Renal cortex interstitium (tissue), 11 donors: ENCODE measurements at regions not wholly inside any gene's neighbourhood (a gene's known extent, or its start where the extent isn't known, plus 50 kb on each side); places are given as distances from the start of the nearest gene placed in this dataset.

ENCODE experiments used
- DNase-seq, 11 donors: peaks; one replicate each; pipeline ENCODE4 v3.0.0-alpha.2; 2013; ENCODE audit warnings: low read depth in 9 of 11, low spot score in 4 of 11; ENCODE audit errors: extremely low read depth in 1 of 11

- no peak for DNase-seq
Measured at GRCh38 chr2:16330982-16331381, 334.7 kb downstream of the CYRIA start.

GRCh38 chr2:16330571-16330970 is 335.1 kb downstream of the CYRIA start:
- DNase-seq, result peak in 7 of 11 donors; percentile 44 to 76 (median 58)

DNA sequence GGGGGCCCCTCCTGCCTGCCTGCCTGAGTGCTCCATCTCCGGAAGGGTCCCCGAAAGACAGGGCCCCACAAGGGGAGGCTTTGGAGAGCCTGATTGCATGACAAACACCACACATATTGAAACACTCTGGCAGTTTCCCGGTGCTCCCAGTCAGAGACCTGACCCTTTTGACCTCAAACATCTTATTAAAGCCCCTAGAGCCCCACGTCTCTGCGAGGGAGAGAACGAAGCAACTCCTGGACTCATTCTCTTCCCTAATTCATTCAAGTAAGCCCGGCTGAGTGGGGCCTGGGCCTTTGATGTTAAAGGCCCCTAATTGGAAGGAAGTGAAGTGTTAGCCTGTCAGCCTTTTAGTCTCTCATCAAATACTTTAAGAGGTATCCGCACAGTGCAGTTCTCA is 335.6 kb downstream of the CYRIA start:
- DNase-seq, result no peak

DNA sequence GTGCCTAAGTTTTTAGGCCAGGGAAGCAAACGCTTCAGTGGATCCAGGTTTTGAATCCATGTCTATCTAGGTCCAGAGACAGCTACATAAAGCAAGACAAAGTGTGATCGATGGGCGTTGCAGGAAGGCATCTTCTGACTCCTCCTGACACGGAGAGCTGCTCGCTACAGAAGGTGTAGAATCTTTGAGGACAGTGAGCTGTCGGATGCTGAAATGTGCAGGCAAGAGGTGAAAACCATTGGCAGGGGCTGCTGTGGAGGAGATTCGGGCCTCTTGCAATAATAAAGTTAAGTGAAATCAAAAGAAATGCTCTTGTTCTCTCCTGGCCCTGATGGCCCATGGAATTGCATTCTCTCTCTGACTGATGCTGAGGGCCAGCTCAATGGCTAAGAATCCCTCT is 336.2 kb downstream of the CYRIA start:
- DNase-seq, result no peak

- no peak for DNase-seq
Measured at GRCh38 chr2:16328521-16329190, 337.0 kb downstream of the CYRIA start.

DNA sequence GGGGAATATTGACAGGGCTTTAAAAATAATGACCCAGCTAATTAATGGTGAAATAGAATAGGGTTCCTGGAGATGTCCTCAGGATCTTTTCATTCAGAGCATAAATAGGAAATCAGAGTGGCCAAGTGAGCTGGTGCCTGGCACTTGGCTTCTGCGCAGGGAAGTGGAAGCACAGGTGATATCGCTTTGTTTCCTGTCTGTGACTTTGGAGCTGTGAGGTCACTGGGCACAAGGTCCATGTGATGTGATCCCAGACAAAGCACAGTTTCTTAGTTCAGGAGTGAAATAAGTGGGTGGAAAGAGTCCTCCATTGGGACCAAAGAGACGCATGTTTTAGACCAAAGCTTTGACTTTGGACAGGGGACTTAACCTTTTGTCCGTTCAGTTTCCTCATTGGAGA is 338.3 kb downstream of the CYRIA start:
- DNase-seq, result no peak

GRCh38 chr2:16326711-16327300 is 338.8 kb downstream of the CYRIA start:
- no peak for DNase-seq

- DNase-seq, result no peak
Measured at GRCh38 chr2:16325976-16326510, 339.6 kb downstream of the CYRIA start.

- DNase-seq, result no peak
Measured at GRCh38 chr2:16325016-16325975, 340.3 kb downstream of the CYRIA start.

GRCh38 chr2:16324544-16324937 is 341.1 kb downstream of the CYRIA start:
- no peak for DNase-seq

DNA sequence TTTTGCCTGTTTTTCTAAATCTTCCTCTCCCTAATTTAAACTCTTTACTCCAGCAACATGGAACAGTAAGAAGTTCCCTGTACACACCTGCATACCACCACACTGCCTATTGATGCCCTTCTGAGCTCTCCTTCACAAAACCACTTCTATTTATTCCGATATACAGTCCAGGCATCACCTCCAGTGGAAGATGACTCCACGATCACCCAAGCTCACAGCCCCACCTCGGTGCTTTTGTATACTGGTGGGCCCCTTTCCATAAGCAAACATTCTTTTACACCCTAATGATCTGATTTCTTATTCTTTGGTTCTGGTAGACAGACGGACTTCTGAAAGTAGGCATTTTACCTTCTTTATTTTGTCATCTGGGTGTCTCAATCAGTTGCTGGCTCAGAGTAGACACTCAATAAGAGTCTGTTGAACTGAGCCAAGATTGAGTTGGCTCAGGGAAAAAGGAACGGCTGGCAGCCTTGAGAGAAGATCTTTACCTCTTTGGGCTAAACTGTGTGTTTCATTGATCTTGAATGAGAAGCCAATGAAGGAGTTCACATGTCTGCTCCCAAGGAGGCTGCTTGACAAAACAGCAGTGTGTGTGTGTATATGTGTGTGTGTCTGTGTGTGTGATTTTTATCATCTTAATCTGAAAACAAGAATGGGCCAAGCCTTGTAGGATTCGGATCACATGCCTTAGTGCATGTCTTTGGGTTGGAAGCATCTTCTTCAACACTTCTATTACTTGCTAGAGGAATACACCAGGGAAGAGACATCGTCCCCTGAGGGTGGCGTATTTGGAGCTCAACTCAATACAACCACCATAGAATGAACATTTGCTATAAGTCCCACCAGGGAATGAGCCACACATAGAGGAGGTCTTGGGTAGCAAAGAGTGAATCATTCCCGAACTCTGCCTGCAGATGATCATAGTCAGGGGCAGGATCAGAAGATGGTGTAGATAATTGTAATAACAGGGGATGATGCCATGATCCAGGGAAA is 341.8 kb downstream of the CYRIA start:
- DNase-seq, result no peak

GRCh38 chr2:16323126-16323520 is 342.5 kb downstream of the CYRIA start:
- no peak for DNase-seq

DNA sequence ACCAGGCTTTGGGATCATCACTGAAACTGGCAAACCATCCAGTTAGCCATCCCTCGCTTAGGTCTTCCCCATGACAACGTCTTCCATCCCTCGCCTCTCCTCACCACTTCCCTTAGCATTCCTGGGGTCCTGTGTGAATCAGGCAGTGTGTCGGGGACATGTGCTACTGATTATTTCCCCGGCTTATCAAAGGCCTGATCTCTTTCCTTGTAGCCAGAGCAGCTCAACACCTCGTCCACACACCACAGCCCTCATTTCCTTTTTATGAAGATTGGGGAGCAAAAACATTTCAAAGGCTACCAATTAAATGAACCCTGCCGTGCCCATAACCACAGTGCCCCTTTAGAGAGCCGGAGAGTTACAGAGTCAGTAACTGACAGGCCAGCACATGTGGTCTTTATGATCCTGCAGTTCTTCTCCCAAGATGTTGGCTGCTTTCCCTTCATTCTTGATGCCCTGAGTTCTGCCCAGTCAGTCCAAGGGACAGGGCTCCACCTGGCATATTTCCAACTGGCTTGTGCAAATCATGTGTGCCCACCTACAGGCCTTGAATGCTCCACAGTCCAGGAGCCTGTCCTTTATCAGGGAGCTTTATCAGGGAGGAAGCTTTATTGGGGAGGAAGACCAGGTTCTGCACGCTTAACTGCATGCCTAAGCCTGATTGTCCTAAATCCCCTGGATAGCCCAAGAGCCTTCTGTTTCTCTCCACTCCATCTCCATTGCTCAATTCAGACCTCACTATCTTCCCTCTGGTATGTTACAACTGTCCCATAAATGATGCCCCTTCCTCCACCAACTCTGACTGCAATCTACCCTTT is 343.1 kb downstream of the CYRIA start:
- no peak for DNase-seq

DNA sequence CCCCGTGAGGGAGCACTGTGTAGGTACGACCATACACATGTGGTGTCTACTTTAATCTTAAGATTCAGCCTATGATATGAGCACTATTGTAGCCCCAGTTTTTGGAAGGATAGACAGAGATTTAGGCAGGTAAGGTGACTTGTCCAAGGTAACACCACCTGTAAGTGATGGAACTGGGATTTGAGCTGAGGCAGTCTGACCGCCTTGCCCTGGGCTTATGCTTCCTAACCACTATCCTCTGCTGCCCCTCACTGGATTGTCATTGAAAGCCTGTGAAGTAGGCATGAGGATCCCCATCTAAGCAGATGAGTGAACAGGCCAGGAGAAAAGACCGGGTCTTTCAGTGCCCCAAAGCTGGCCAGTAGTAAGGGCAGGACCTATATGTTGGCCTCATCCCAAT is 343.8 kb downstream of the CYRIA start:
- DNase-seq, result no peak

GRCh38 chr2:16321256-16321655 is 344.4 kb downstream of the CYRIA start:
- DNase-seq, result no peak

- no peak for DNase-seq
Measured at GRCh38 chr2:16320716-16321115, 344.9 kb downstream of the CYRIA start.

DNA sequence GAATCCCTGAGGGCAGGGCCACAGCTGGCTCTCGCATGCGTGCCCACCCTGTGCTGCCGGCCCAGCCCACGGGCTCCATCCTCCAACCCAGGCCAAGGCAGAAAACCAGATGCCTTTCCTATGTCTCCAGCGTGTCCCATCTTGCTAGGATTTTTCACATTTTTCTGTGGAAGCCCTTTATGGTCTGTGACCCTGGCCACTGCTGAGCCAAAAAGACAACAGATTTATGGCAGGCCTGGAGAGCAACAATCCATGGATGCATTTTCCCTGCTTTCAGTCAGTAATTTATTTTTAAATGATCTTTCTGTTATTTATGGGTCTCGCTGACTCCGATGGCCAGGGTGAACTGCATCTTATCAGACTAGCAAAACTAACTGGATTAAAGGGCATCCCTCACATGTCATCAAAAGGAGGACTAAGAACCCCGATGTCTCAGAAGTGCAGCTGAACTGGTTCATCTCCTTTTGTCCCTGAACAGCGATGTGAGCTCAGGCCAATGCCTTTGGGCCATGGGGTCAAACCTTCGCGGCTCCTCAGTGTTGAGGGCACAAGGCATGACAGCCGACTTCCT is 346.0 kb downstream of the CYRIA start:
- DNase-seq, result peak in 2 of 11 donors; percentile 34 to 48
